Mammary epithelial cell (primary cell): ENCODE measurements at regions not wholly inside any gene's neighbourhood (a gene's known extent, or its start where the extent isn't known, plus 50 kb on each side); places are given as distances from the start of the nearest gene placed in this dataset.

Source experiments
- EZH2 ChIP-seq: IDR thresholded peaks from 2 replicates; pipeline ENCODE4 v1.6.1; 2012; ENCODE audit warnings: low read length, inconsistent platforms, borderline replicate concordance
- TF ChIP-seq, protein P1 (sequence below), 2 donors: IDR thresholded peaks in 1 of 2; conservative IDR thresholded peaks in 1 of 2; 2 replicates each; pipeline ENCODE4 v1.5.1; 2011 to 2012; ENCODE audit warnings: inconsistent platforms in 2 of 2, low read length in 2 of 2, mild to moderate bottlenecking in 2 of 2, control low read depth in 1 of 2, low read depth in 1 of 2; ENCODE audit not compliant: insufficient read depth in 1 of 2; ENCODE audit errors: extremely low read depth in 1 of 2

DNA sequence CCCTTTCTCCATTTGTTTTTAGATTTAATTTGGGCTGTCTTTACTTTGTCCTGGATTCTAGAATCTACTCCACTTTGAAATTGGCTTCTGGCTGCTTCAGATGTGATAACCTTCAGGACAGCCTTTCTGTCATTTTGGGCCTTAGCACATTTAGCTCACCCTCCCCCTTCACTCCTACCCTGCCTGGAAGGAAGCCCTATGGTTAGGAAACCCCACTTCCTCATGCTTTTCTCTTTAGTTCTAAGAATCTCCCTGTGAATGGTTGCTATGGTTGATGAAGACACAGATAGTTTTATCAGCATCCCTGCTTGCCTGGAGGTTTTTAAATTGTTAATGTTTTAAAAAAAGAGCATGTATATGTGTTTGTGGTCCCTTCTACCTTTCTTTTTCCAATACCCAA lies 100.7 kb upstream of the PTPN13 start:
- TF ChIP-seq, protein P1, sequence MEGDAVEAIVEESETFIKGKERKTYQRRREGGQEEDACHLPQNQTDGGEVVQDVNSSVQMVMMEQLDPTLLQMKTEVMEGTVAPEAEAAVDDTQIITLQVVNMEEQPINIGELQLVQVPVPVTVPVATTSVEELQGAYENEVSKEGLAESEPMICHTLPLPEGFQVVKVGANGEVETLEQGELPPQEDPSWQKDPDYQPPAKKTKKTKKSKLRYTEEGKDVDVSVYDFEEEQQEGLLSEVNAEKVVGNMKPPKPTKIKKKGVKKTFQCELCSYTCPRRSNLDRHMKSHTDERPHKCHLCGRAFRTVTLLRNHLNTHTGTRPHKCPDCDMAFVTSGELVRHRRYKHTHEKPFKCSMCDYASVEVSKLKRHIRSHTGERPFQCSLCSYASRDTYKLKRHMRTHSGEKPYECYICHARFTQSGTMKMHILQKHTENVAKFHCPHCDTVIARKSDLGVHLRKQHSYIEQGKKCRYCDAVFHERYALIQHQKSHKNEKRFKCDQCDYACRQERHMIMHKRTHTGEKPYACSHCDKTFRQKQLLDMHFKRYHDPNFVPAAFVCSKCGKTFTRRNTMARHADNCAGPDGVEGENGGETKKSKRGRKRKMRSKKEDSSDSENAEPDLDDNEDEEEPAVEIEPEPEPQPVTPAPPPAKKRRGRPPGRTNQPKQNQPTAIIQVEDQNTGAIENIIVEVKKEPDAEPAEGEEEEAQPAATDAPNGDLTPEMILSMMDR (conservative IDR thresholded peaks at IDR 0.05 in 1 of 2, IDR thresholded peaks at IDR 0.05 in 1 of 2; ENCODE audit: extremely low read depth in 1 of 2, insufficient read depth in 1 of 2, low read depth in 1 of 2, low read length in 2 of 2): no peak
- TF ChIP-seq EZH2: no peak
